Inferior parietal cortex (tissue), 1 donor: ENCODE measurements at regions not wholly inside any gene's neighbourhood (a gene's known extent, or its start where the extent isn't known, plus 50 kb on each side); places are given as distances from the start of the nearest gene placed in this dataset.
"Not testable (repeated sequence)": the region's sequence is repeated elsewhere in the genome, so short reads cannot be mapped to it uniquely, and the experiment has no call there.

Source experiments
- DNase-seq: peaks from one replicate; pipeline ENCODE4 v3.0.0-alpha.2; 2016; ENCODE audit errors: extremely low spot score

DNA sequence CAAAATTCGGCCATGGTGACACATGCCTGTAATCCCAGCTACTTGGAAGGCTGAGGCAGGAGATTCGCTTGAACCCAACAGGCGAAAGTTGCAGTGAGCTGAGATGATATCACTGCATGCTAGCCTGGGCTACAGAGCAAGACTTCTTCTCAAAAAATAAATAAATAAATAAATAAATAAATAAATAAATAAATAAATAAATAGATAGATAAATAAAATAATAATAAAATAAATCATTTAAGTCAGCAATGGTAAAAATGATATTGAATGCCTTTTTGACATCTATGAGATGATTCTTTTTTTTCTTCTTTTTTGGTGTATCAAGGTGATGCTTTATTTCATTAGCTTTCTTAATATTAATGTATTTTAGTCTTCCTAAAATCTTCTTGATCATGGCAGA is 221.7 kb upstream of the RXFP2 start:
- DNase-seq: no peak

DNA sequence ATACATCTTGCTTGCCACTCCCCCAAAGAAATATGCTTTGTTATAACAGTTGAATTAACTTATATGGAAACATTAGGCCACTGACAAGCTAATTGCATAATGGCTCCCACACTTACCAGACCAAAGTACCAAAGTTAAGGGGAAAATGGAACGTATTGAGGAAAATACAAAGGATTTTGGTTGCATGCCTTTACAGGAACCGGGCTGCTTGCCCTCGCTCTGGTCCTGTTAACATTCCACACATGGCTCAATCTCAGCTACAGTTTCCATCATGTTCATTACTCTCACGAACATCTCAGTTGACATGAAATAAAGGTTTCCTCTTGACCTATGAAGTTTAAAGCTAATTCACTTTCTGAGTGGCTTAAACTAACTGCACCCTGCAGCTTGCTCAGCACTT is 220.7 kb upstream of the RXFP2 start:
- no peak for DNase-seq

DNA sequence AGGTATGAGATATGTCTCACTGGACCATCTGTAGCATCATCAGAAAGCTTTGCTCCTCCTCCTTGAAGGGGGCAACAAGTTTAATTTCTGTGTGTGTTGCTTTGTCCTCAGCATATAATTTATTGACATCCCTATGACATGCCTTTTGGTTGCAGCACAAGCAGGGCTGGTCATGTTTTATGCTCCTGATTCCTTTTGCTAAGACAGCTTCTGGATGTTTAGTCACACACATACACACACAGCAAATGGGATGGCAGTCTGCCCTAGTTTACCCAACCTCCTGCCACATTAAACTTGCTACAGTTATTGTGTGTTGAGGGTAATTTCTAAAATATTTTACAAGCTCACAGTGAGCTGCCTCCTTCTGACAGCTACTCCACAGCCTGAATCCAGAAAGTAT is 217.9 kb upstream of the RXFP2 start:
- no peak for DNase-seq

DNA sequence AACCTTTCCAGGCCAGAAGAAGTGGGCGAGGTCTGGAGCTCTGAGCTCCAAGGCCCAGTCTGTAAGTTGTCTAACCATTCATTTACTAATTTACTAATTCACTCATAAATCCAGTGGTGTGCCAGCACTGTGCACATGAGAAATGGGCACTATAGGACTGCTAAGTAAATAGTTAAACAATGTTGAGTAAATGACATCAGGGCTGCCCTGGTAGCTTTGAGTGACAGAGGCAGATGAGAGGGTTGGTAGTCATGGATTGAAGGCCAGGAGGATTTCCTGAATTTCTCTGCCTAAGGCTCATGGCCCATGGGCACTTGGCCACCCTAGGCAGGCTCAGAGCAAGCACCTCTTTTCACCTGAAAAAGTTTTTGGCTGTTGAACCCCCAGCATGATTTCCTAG is 216.9 kb upstream of the RXFP2 start:
- DNase-seq: no peak

DNA sequence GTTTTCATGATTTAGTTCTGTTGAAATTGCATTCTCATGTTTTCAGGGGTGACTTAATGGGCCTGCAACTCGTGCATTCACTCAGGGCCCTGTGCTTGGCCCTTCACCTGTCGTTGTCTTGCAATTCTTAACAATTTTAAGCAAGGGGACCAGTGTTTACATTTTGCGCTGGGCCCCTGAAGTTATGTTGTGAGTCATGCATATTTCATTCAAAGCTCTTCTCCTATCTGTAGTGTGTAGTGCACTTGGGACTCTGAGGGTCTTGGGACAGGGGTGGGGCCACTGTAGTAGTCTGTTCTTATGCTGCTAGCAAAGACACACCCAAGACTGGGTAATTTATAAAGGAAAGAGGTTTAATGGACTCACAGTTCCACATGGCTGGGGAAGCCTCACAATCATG is 211.2 kb upstream of the RXFP2 start:
- no peak for DNase-seq

DNA sequence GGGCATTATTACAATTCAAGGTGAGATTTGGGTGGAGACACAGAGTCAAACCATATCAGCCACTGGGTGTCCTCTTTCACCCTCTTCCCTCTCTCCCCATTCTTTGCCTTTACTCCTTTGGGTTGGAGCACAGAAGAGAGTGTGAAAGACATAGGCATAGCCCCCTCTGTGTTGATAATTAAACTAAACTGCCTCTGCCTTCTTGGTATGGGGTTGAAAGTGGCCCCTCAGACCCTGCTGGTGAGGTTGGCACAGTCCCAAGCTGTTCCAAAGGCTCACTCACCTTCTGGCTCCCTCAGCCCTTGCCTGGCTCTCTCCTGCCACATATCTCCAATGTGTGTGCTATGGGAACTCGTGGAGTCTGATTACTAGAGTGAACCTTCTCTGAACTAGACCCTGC is 210.6 kb upstream of the RXFP2 start:
- DNase-seq: no peak

DNA sequence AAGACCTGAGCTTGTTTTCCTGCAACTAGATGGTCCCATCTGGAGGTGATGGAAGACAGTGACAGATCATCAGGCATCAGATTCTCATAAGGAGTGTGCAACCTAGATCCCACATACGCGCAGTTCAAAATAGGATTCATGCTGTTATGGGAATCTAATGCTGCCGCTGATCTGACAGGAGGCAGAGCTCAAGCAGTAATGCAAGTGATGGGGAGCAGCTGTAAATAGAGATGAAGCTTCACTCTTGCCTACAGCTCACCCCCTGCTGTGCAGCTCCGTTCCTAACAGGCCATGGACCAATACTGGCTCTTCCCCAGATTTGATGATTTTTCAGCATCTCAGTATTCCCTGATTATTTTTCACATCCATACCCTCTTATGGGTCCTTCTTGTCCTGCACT is 208.4 kb upstream of the RXFP2 start:
- no peak for DNase-seq

DNA sequence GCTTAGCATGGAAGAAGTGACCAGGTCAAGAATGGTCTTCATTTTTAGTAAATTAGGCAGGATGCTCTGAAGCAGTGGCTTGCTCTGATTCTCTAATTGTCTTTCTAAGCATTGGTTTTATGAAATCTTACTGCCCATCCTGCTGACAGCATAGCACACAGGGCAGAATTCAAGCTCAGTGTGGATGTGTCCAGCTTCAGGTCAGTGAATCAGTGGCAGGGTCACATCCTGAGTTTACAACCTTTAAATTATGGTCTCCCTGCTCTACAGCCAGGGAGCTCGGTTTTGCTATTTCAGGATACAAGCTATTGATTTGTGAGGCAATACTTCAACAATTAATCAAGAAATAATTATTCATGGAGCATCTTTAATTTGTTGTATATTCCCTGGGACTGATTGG is 202.3 kb upstream of the RXFP2 start:
- DNase-seq: no peak

DNA sequence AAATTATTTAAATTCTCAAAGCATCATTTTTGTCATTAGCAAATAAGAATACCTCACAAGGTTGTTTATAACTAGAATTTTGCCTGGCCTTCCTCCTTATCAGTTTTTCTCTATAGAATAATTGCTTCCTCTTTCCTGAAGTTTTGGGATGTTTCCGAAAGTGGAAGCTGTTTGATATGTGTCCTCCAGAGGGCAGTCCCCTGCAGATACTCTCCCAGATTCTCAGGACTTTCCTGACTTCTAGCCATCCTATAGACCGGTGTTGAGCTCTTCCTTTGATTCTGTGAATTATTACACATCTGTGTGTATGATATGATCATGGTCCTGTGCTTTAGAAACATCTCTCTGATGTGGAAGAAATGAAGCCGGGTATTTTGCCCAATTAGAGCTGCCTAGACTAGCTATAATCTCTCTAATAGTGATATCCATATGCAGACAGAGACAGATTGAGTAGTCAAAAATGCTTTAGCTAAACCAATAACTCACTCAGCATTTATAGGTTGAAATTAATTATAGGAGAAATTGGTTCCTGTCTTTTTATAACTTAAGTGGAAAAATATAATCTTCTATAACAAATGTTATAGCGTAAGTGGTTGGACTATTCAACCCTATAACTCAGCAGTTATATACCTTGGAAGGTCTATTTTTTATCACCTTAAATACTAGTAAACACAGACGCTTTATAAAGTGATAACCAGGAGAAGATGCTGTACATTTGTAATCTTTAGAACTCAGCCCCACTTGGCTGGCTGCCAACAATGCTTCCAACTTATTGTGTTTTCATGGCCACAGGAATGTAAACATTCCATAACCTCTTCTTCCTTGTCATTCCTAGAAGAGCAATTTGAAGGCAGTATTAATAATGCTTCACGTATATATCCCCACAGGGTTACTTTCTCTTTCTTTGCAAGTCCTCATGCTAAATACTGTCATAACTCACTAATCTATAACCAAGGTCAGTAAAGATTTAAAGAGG is 201.0 kb upstream of the RXFP2 start:
- no peak for DNase-seq

DNA sequence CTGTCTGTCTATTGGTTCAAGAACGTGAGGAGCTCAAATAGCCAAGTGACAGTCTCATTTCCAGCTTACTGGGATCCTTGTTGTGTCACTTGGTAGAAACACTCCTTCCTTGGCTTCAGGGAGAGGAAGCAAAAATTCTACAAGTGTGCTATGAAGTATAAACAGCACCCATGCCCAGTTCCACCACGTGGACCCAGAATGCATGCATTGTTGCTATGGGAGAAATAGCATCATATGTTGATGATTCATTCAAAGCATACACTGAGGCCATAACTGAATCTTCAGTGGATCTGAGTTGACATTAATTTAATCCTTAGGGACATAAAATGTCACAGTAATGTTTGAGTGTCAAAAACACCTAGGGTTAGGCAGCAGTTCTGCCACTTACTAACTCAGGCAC is 199.0 kb upstream of the RXFP2 start:
- DNase-seq: no peak

DNA sequence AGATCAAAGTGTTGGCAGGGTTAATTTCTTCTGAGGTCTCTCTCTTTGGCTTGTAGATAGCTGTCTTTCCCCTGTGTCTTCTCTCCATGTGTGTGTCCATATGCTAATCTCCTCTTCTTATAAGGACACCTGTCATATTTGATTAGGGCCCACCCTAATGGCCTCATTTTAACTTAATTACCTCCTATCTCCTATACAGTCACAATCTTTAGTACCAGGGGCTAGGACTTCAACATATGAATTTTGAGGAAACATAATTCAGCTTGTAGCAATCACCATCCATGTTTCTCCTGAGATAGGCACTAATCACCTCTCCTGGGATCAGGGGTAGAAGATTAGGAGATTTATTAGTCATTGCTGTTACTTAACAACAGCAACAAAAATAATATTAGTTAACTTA is 196.1 kb upstream of the RXFP2 start:
- DNase-seq: no peak

DNA sequence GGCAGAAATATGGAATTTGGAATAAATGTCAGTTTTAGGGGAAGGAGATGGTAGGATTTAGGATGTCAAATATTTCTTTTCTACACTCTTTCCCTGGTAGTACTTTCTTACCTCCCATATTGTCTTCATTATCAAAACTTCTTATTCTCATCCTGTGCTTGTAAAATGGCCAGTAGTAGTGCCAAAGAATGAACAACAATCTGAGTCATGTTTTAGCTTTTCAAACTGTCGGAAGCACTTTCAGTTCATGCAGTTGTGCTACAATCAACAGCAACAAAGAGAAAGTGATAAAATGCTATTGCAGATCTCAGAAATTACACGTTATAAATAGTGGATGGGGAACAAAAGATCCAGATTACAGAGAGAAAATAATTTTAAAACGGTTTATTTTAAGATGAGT is 193.7 kb upstream of the RXFP2 start:
- DNase-seq: no peak

DNA sequence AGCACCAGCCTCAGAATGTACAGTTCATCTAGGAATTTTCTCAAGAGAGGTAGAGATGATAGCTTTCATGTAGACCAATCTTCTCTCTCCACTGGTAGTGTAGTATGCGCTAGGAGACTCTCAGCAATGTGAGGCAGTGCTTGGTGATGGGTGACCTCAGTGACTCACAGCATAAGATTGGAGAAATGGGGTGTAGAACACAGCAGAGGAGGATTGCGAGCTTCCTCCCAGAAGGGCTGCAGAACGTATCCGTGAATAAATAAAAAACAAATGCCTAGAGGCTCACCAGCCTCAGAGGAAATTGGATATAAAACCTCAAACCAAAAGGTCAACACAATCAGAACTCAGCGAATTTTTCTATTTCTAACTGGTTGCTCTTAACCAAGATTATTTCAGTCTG is 182.9 kb upstream of the RXFP2 start:
- no peak for DNase-seq

DNA sequence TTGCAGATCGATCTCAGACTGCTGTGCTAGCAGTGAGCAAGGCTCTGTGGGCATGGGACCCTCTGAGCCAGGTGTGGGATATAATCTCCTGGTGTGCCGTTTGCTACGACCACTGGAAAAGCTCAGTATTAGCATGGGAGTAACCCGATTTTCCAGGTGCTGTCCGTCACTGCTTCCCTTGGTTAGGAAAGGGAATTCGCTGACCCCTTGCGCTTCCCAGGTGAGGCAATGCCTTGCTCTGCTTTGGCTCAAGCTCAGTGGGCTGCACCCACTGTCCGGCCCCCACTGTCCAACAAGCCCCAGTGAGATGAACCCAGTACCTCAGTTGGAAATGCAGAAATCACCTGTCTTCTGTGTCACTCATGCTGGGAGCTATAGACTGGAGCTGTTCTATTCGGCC is 155.1 kb upstream of the RXFP2 start:
- DNase-seq: not testable (repeated sequence)

DNA sequence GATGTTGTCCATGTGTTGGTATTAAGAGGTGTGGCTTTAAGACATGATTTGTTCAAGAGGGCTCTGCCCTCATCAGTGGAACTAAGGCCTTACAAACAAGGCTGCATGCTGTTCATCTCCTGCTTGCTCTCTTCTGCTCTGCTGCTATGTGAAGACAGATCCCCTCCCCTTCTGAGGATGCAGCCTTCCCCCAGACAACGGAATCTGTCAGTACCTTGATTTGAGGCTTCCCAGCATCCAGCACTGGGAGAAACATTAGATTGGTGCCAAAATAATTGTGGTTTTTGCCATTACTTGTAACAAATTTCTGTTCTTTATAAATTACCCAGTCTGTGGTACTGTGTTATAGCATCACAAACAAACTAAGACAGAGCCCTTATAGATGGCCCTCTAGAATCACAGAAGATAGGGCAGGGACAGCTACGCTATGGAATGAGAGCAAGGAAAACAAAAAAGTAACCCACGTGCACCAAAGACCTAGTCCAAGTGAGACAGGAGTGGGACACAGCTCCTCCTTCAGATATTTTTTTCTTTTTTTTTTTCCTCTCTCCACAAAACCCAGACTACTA is 151.5 kb upstream of the RXFP2 start:
- DNase-seq: no peak

DNA sequence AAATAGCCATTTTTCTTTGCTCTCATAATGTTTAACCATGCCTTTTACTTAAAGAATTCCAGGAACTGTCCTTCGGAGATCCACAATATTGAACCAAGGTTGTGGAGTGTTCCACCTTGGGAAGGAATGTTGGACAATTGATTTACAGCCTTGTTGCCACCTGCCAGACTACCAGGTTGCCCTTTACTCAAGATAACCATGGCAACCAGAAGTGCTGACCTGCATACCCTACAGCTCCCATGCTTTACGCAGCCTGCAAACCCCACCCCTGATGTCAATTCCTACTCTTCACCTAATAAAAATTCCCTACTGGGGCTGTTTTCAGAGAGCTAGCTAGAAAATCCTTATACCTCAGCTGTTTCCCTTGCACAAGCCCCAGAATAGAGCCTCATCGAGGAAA is 151.0 kb upstream of the RXFP2 start:
- no peak for DNase-seq

DNA sequence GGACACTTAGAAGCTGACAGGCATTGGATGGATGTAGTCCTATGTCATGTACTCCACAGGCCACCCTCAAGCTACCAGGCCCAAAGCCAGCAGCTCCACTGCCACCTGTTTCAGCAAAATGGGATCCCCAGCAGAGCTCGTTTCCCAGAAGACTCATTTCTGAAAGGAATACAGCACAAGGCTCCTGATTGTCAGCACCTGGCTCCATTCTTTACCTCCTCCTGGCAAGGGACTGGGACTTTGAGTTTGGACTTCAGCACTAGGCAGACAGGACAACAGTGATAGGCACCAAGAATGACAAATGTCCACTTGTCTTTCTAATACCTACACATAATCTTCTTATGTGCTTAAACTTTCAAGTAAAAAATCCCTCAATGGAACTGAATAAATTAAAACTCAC is 150.4 kb upstream of the RXFP2 start:
- no peak for DNase-seq

DNA sequence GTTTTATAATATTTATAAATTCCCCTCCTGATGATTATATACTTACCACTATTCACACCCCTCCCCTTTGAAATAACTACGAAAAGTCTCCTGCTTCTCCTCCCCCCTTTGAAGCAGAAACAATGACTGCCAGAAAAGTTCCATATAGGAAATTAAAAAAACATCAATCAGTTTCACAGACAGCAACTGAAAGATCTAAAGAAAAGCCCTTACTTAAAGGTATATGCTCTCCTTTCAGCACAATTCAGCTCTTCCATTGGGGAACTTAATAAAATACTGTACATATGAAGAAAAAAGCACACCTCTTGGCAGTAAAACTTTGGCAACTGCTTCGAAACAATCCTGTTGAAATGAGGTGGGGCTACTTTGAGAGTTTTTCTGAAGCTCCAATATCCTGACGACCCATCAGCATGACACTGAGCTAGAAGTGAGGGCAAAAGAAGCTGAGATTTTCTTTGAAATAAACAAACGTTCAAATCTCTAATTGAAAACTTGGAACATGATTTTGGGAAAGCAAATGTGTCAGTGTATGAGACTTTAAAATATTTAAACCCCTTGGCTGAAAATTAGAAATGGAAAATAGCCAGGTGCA is 147.6 kb upstream of the RXFP2 start:
- no peak for DNase-seq

DNA sequence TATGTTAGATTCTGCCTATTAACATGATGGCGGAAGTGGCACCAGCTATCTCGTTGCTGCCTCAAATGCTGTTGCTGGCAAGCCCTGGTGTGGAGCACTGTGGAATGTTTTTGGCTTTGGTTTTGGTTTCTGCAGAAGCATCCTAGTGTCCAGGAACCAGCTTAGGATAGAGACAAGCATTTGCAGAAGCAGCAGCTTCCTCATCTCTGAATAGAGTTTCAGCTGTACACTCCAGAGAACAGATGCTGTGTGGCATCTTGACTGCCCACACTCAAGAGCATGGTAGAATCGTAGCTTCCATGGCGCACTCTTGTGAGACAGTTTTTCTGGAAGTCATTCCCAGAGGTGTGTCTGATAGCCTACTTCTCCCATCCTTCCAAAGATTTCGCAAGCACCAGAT is 145.3 kb upstream of the RXFP2 start:
- DNase-seq: peak; percentile 32

DNA sequence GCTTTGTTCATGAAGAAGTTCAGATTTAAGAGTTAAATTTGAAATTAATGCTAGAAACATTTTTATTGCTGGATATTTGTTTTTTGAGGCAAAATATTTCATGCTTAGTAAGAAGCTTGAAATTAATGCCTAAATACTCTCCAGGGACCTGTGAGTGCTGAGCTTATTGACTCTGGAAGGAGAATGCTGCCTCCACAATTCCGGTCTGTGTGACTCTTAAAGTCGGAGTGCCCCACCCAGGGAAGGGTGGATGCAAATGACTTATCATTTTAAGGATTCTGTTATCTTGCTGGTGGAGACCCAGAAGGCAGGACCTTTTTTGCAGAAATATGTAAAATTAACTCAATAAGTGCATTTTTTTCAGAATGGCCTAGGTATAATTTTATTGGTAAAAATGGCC is 143.8 kb upstream of the RXFP2 start:
- no peak for DNase-seq

DNA sequence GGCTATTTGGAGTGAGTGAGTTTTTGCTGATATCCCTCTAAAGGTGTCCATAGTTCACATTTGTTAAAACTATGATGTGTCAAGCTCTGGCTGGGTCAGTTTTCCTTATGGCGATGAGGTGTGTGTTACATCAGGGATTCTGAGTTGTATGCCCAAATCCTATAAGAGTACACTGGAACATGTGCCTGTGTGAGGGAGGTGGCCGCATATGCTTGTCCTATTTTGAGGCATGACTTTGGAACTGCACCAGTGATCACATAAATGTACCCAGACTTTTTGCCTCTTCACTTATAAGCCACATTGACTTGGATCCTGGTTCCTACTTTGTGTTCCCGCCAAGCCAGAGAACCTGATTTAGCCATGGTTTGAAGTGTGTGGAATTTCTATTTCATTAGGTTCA is 140.3 kb upstream of the RXFP2 start:
- DNase-seq: peak; percentile 22

DNA sequence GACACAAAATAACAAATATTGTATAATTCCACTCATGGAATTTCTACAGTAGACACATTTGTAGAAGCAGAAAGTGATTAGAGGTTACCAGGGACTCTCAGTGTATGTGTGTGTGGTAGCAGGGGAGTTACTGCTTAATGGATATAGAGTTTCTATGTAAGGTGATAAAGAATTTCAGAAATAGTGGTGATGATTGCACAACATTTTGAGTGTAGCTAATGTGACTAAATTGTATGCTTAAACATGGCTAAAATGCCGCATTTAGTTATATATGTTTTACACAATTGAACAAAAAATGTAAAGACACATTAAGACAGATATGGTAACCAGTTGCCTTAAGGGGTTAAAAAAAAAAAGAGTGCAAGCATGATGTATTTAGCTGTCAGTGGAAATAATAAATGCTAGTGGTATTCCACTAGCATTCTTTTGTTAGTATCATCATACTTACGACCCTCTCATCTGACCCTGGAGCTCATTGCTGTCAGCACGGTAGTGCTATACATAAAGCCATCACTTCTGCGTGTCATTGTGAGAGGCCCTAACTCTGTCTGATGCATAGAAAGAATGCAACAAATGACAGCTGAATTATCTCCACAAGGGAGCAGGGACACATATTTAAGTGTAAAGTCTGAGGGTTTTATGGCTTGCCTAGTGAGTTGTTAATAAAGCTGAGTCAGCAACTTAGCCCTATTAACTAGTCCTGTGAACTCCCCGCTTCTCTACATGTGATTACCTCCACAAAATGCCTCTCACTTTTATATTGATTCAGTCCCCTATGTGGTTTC is 134.1 kb upstream of the RXFP2 start:
- no peak for DNase-seq
